ENCODE measurements at regions not wholly inside any gene's neighbourhood (a gene's known extent, or its start where the extent isn't known, plus 50 kb on each side); places are given as distances from the start of the nearest gene placed in this dataset.

GRCh38 chr14:30211326-30211725, 283.7 kb upstream of the PRKD1 start:
- TF ChIP-seq POLR2A (IDR thresholded peaks at IDR 0.05; ENCODE audit: low read length): no peak
- TF ChIP-seq GATA1 (IDR thresholded peaks at IDR 0.05; ENCODE audit: low read depth, low read length): no peak

Data from erythroblast (primary cell).